HL-60 (cell line): ENCODE measurements at regions not wholly inside any gene's neighbourhood (a gene's known extent, or its start where the extent isn't known, plus 50 kb on each side); places are given as distances from the start of the nearest gene placed in this dataset.

ENCODE experiments used
- CTCF ChIP-seq: IDR thresholded peaks from one replicate; pipeline ENCODE4 v1.5.1; 2011; ENCODE audit warnings: low read length, control low read depth, inconsistent platforms; ENCODE audit not compliant: insufficient read depth
- GABPA ChIP-seq: IDR thresholded peaks from 2 replicates; pipeline ENCODE4 v1.6.1; 2012; ENCODE audit warnings: low read depth
- POLR2AphosphoS5 ChIP-seq: IDR thresholded peaks from 2 replicates; pipeline ENCODE4 v1.6.1; 2012; ENCODE audit warnings: low read depth
- REST ChIP-seq: IDR thresholded peaks from 2 replicates; pipeline ENCODE4 v1.6.1; 2012; ENCODE audit warnings: low read depth; ENCODE audit not compliant: insufficient replicate concordance
- SPI1 ChIP-seq: IDR thresholded peaks from 2 replicates; pipeline ENCODE4 v1.6.1; 2012; ENCODE audit warnings: low read depth, mild to moderate bottlenecking, borderline replicate concordance

GRCh38 chr1:244783138-244783537 is 52.3 kb upstream of the COX20 start:
- TF ChIP-seq POLR2AphosphoS5 = no peak
- TF ChIP-seq REST = no peak
- TF ChIP-seq CTCF = no peak
- no peak for TF ChIP-seq GABPA
- no peak for TF ChIP-seq SPI1
